ENCODE measurements at regions not wholly inside any gene's neighbourhood (a gene's known extent, or its start where the extent isn't known, plus 50 kb on each side); places are given as distances from the start of the nearest gene placed in this dataset.

- no peak for TF ChIP-seq CTCF (IDR thresholded peaks at IDR 0.05; ENCODE audit: unreplicated experiment)
- no peaks in the 10 kb centered on the region for H3K27me3 Mint-ChIP-seq (ENCODE audit: low read depth)
- no peak overlapping the region for H3K27ac Mint-ChIP-seq
- DNase-seq (ENCODE audit: low spot score in 2 of 2, unreplicated experiment in 2 of 2), result no peak
- peaks cover 25% of the 10 kb centered on the region for H3K9me3 Mint-ChIP-seq
- no peak overlapping the region for H3K4me3 Mint-ChIP-seq
- H3K36me3 Mint-ChIP-seq, result no peaks in the 10 kb centered on the region
- H3K4me1 Mint-ChIP-seq, result no peaks in the 10 kb centered on the region
These were observed 1045.8 kb downstream of the CNTNAP5 start for GRCh38 chr2:125070726-125071505.

- Mint-ChIP-seq H3K4me1 (no peaks in the 10 kb centered on the region), H3K27me3 (ENCODE audit: low read depth) (no peaks in the 10 kb centered on the region), H3K36me3 (no peaks in the 10 kb centered on the region), H3K9me3 (peaks cover 42% of the 10 kb centered on the region), H3K4me3 (no peak overlapping the region), H3K27ac (no peak overlapping the region)
- no peak for DNase-seq (ENCODE audit: low spot score in 2 of 2, unreplicated experiment in 2 of 2)
- TF ChIP-seq CTCF (IDR thresholded peaks at IDR 0.05; ENCODE audit: unreplicated experiment), result no peak
These were observed 1048.4 kb downstream of the CNTNAP5 start for GRCh38 chr2:125073440-125073839.

- Mint-ChIP-seq H3K27me3 (ENCODE audit: low read depth) (no peaks in the 10 kb centered on the region), H3K4me1 (no peaks in the 10 kb centered on the region), H3K27ac (no peak overlapping the region), H3K36me3 (no peaks in the 10 kb centered on the region), H3K9me3 (peaks cover 4% of the 10 kb centered on the region), H3K4me3 (no peak overlapping the region)
- no peak for TF ChIP-seq CTCF (IDR thresholded peaks at IDR 0.05; ENCODE audit: unreplicated experiment)
- no peak for DNase-seq (ENCODE audit: low spot score in 2 of 2, unreplicated experiment in 2 of 2)
These were observed 1060.8 kb downstream of the CNTNAP5 start for GRCh38 chr2:125085904-125086303.

GRCh38 chr2:125086313-125087184 lies 1061.5 kb downstream of the CNTNAP5 start:
- no peak overlapping the region for H3K4me3 Mint-ChIP-seq
- no peak for TF ChIP-seq CTCF (IDR thresholded peaks at IDR 0.05; ENCODE audit: unreplicated experiment)
- no peak for DNase-seq (ENCODE audit: low spot score in 2 of 2, unreplicated experiment in 2 of 2)
- no peaks in the 10 kb centered on the region for H3K27me3 Mint-ChIP-seq (ENCODE audit: low read depth)
- H3K4me1 Mint-ChIP-seq, result no peaks in the 10 kb centered on the region
- no peak overlapping the region for H3K27ac Mint-ChIP-seq
- no peaks in the 10 kb centered on the region for H3K36me3 Mint-ChIP-seq
- peaks cover 4% of the 10 kb centered on the region for H3K9me3 Mint-ChIP-seq

GRCh38 chr2:125092276-125093009 lies 1067.4 kb downstream of the CNTNAP5 start:
- Mint-ChIP-seq H3K27me3 (ENCODE audit: low read depth) (no peaks in the 10 kb centered on the region), H3K27ac (no peak overlapping the region), H3K4me3 (no peak overlapping the region), H3K9me3 (no peaks in the 10 kb centered on the region), H3K36me3 (no peaks in the 10 kb centered on the region), H3K4me1 (no peaks in the 10 kb centered on the region)
- no peak for TF ChIP-seq CTCF (IDR thresholded peaks at IDR 0.05; ENCODE audit: unreplicated experiment)
- DNase-seq (ENCODE audit: low spot score in 2 of 2, unreplicated experiment in 2 of 2), result no peak
